ENCODE measurements at regions not wholly inside any gene's neighbourhood (a gene's known extent, or its start where the extent isn't known, plus 50 kb on each side); places are given as distances from the start of the nearest gene placed in this dataset.
"Not testable (repeated sequence)": the region's sequence is repeated elsewhere in the genome, so short reads cannot be mapped to it uniquely, and the experiment has no call there.

GRCh38 chr18:28288784-28289183, 111.9 kb upstream of the CDH2 start:
- DNase-seq: no peak

- no peak for DNase-seq
Measured at GRCh38 chr18:28287146-28287545, 110.2 kb upstream of the CDH2 start.

- DNase-seq: no peak
Measured at GRCh38 chr18:28284132-28284531, 107.2 kb upstream of the CDH2 start.

GRCh38 chr18:28281400-28281799, 104.5 kb upstream of the CDH2 start:
- DNase-seq: no peak

GRCh38 chr18:28269750-28270149, 92.8 kb upstream of the CDH2 start:
- no peak for DNase-seq

- DNase-seq: no peak
Measured at GRCh38 chr18:28267878-28268625, 91.1 kb upstream of the CDH2 start.

GRCh38 chr18:28267276-28267675, 90.3 kb upstream of the CDH2 start:
- DNase-seq: no peak

GRCh38 chr18:28256166-28256565, 79.2 kb upstream of the CDH2 start:
- DNase-seq: no peak

- no peak for DNase-seq
Measured at GRCh38 chr18:28248653-28249052, 71.7 kb upstream of the CDH2 start.

GRCh38 chr18:28240626-28241025, 63.7 kb upstream of the CDH2 start:
- DNase-seq: not testable (repeated sequence)

GRCh38 chr18:28236487-28236886, 59.6 kb upstream of the CDH2 start:
- no peak for DNase-seq

Measured in retina (tissue), 1 donor.